Hematopoietic multipotent progenitor cell treated with erythropoietin and hydrocortisone succinate and interleukin-3 and kit ligand, for 15 days (in vitro differentiated cells): ENCODE measurements at regions not wholly inside any gene's neighbourhood (a gene's known extent, or its start where the extent isn't known, plus 50 kb on each side); places are given as distances from the start of the nearest gene placed in this dataset.
"Not testable (repeated sequence)": the region's sequence is repeated elsewhere in the genome, so short reads cannot be mapped to it uniquely, and the experiment has no call there.

ENCODE experiments used
- DNase-seq: peaks from one replicate; pipeline ENCODE4 v3.0.0-alpha.2; 2015; ENCODE audit warnings: low spot score

GRCh38 chrY:3037471-3037870, 102.3 kb downstream of the ZFY start:
- DNase-seq = no peak

- DNase-seq = no peak
These were observed 105.2 kb downstream of the ZFY start for GRCh38 chrY:3040415-3040814.

- DNase-seq = no peak
These were observed 106.8 kb downstream of the ZFY start for GRCh38 chrY:3041985-3042384.

- no peak for DNase-seq
These were observed 107.7 kb downstream of the ZFY start for GRCh38 chrY:3042901-3043300.

GRCh38 chrY:3045048-3045447, 109.9 kb downstream of the ZFY start:
- DNase-seq = no peak

GRCh38 chrY:3055496-3055895, 120.3 kb downstream of the ZFY start:
- peak; percentile 66 for DNase-seq

GRCh38 chrY:3058342-3058741, 123.2 kb downstream of the ZFY start:
- DNase-seq = not testable (repeated sequence)

- peak; percentile 46 for DNase-seq
These were observed 125.5 kb downstream of the ZFY start for GRCh38 chrY:3060671-3061070.

- not testable (repeated sequence) for DNase-seq
These were observed 153.0 kb downstream of the ZFY start for GRCh38 chrY:3088149-3088548.

- not testable (repeated sequence) for DNase-seq
These were observed 173.5 kb downstream of the ZFY start for GRCh38 chrY:3108674-3109073.

GRCh38 chrY:3120234-3120633, 185.1 kb downstream of the ZFY start:
- DNase-seq = not testable (repeated sequence)

GRCh38 chrY:3120716-3121115, 185.5 kb downstream of the ZFY start:
- DNase-seq = not testable (repeated sequence)

GRCh38 chrY:3123482-3123881, 188.3 kb downstream of the ZFY start:
- not testable (repeated sequence) for DNase-seq

GRCh38 chrY:3171074-3171473, 235.9 kb downstream of the ZFY start:
- not testable (repeated sequence) for DNase-seq

- not testable (repeated sequence) for DNase-seq
These were observed 259.9 kb downstream of the ZFY start for GRCh38 chrY:3195035-3195434.

GRCh38 chrY:3202287-3202686, 267.1 kb downstream of the ZFY start:
- DNase-seq = not testable (repeated sequence)

- not testable (repeated sequence) for DNase-seq
These were observed 271.6 kb downstream of the ZFY start for GRCh38 chrY:3206733-3207132.

- DNase-seq = not testable (repeated sequence)
These were observed 278.0 kb downstream of the ZFY start for GRCh38 chrY:3213183-3213582.

GRCh38 chrY:3218134-3218533, 283.0 kb downstream of the ZFY start:
- not testable (repeated sequence) for DNase-seq

- DNase-seq = not testable (repeated sequence)
These were observed 283.4 kb downstream of the ZFY start for GRCh38 chrY:3218559-3218958.

- not testable (repeated sequence) for DNase-seq
These were observed 316.0 kb upstream of the TGIF2LY start for GRCh38 chrY:3262911-3263310.

GRCh38 chrY:3288063-3288462, 290.8 kb upstream of the TGIF2LY start:
- DNase-seq = not testable (repeated sequence)

- DNase-seq = not testable (repeated sequence)
These were observed 281.6 kb upstream of the TGIF2LY start for GRCh38 chrY:3297235-3297634.

GRCh38 chrY:3319988-3320387, 258.9 kb upstream of the TGIF2LY start:
- DNase-seq = not testable (repeated sequence)

- DNase-seq = not testable (repeated sequence)
These were observed 211.3 kb upstream of the TGIF2LY start for GRCh38 chrY:3367535-3367934.
